CD14-positive monocyte (primary cell): ENCODE measurements at regions not wholly inside any gene's neighbourhood (a gene's known extent, or its start where the extent isn't known, plus 50 kb on each side); places are given as distances from the start of the nearest gene placed in this dataset.

Experiments used
- DNase-seq, 3 donors: peaks; one replicate each; pipeline ENCODE4 v3.0.0-alpha.2; 2011 to 2022
- H2AFZ ChIP-seq: 2 replicates; pipeline ENCODE4 v1.6.0; 2012; ENCODE audit warnings: mild to moderate bottlenecking, low read depth, low read length, inconsistent platforms; ENCODE audit not compliant: insufficient read depth, poor library complexity, severe bottlenecking
- H3K27ac ChIP-seq, 2 donors: 1 replicate in 1 of 2; 2 replicates in 1 of 2; pipeline ENCODE4 v1.5.1; 2012 to 2013; ENCODE audit warnings: low read length in 2 of 2, control low read depth in 1 of 2, inconsistent platforms in 1 of 2, low read depth in 1 of 2, mild to moderate bottlenecking in 1 of 2
- H3K27me3 ChIP-seq, 2 donors: one replicate each; pipeline versions ENCODE4 v1.6.0 to v1.6.1; 2011 to 2013; ENCODE audit warnings: low read length in 2 of 2; ENCODE audit not compliant: control insufficient read depth in 2 of 2, insufficient read depth in 2 of 2
- H3K36me3 ChIP-seq, 2 donors: replicated peaks in 1 of 2; 1 replicate in 1 of 2; 2 replicates in 1 of 2; pipeline versions ENCODE4 v1.5.1 to v1.6.1; 2012 to 2013; ENCODE audit warnings: low read length in 2 of 2, control low read depth in 1 of 2, inconsistent platforms in 1 of 2, mild to moderate bottlenecking in 1 of 2; ENCODE audit not compliant: insufficient read depth in 2 of 2, control insufficient read depth in 1 of 2
- H3K4me1 ChIP-seq, 2 donors: 1 replicate in 1 of 2; 2 replicates in 1 of 2; pipeline versions ENCODE4 v1.5.1 to v1.6.1; 2012 to 2013; ENCODE audit warnings: low read length in 2 of 2, control low read depth in 1 of 2, inconsistent platforms in 1 of 2, mild to moderate bottlenecking in 1 of 2, moderate library complexity in 1 of 2; ENCODE audit not compliant: insufficient read depth in 2 of 2, control insufficient read depth in 1 of 2
- H3K4me2 ChIP-seq: replicated peaks from 2 replicates; pipeline ENCODE3; 2012; ENCODE audit warnings: low read length, moderate library complexity, mild to moderate bottlenecking; ENCODE audit not compliant: poor library complexity, severe bottlenecking; ENCODE audit errors: extremely low read depth
- H3K4me3 ChIP-seq, 3 experiments: fragments of 200-600 bp in 1 of 3; sonication (generic) in 1 of 3; replicated peaks in 1 of 3; 1 replicate in 2 of 3; 2 replicates in 1 of 3; pipeline ENCODE4 v1.5.1; 2011 to 2013; ENCODE audit warnings: low read length in 3 of 3, mild to moderate bottlenecking in 3 of 3, control low read depth in 2 of 3, low read depth in 2 of 3, inconsistent platforms in 1 of 3, moderate library complexity in 1 of 3
- H3K79me2 ChIP-seq: 2 replicates; pipeline ENCODE4 v1.6.0; 2012; ENCODE audit warnings: mild to moderate bottlenecking, control low read depth, inconsistent platforms, low read length, moderate library complexity; ENCODE audit not compliant: insufficient read depth
- H3K9ac ChIP-seq: 2 replicates; pipeline ENCODE4 v1.6.0; 2017; ENCODE audit warnings: low read length, mild to moderate bottlenecking; ENCODE audit not compliant: insufficient read depth, poor library complexity, severe bottlenecking
- H3K9me3 ChIP-seq, 2 donors: replicated peaks in 1 of 2; 1 replicate in 1 of 2; 2 replicates in 1 of 2; pipeline versions ENCODE4 v1.5.1 to v1.6.1; 2012 to 2013; ENCODE audit warnings: low read length in 2 of 2, control low read depth in 1 of 2; ENCODE audit not compliant: control insufficient read depth in 1 of 2, insufficient read depth in 1 of 2
- H4K20me1 ChIP-seq: 2 replicates; pipeline ENCODE4 v1.6.0; 2012; ENCODE audit warnings: mild to moderate bottlenecking, low read length, control low read depth, moderate library complexity; ENCODE audit not compliant: insufficient read depth
- H3K27ac Mint-ChIP-seq, 7 donors: one replicate each; pipeline ENCODE4 v1.8.0; 2020; ENCODE audit warnings: mild to moderate bottlenecking in 7 of 7, mixed read lengths in 7 of 7, moderate library complexity in 6 of 7, inconsistent platforms in 2 of 7
- H3K27me3 Mint-ChIP-seq, 3 donors: one replicate each; pipeline ENCODE4 v1.8.0; 2021 to 2022; ENCODE audit warnings: low read depth in 3 of 3, mild to moderate bottlenecking in 3 of 3, mixed read lengths in 3 of 3, moderate library complexity in 3 of 3, inconsistent platforms in 1 of 3
- H3K36me3 Mint-ChIP-seq, 2 donors: one replicate each; pipeline ENCODE4 v1.8.0; 2020; ENCODE audit warnings: mixed read lengths in 2 of 2, inconsistent platforms in 1 of 2, mild to moderate bottlenecking in 1 of 2
- H3K4me1 Mint-ChIP-seq: one replicate; pipeline ENCODE4 v1.8.0; 2020; ENCODE audit warnings: mild to moderate bottlenecking, mixed read lengths
- H3K4me3 Mint-ChIP-seq, 2 donors: one replicate each; pipeline ENCODE4 v1.8.0; 2020; ENCODE audit warnings: mild to moderate bottlenecking in 2 of 2, mixed read lengths in 2 of 2, moderate library complexity in 1 of 2
- H3K9me3 Mint-ChIP-seq, 7 donors: one replicate each; pipeline ENCODE4 v1.8.0; 2020 to 2022; ENCODE audit warnings: mixed read lengths in 7 of 7, mild to moderate bottlenecking in 6 of 7, moderate library complexity in 6 of 7, inconsistent platforms in 2 of 7
- CTCF ChIP-seq: fragments of 200-600 bp; IDR thresholded peaks from one replicate; pipeline ENCODE4 v1.8.0; 2022; ENCODE audit warnings: antibody characterized with exemption, mild to moderate bottlenecking
- intact Hi-C, 2 donors: fragments of 100-400 bp; cut with micrococcal nuclease; formaldehyde crosslinking; loops; one replicate each; pipeline versions ENCODE4 v1.15.0 to v1.15.1; 2023

- intact Hi-C loops = no loop called here
- Histone ChIP-seq H2AFZ (no peak overlapping the region), H4K20me1 (no peaks in the 10 kb centered on the region), H3K27me3 (no peaks in the 10 kb centered on the region), H3K4me2 (no peak overlapping the region), H3K9me3 (no peaks in the 10 kb centered on the region), H3K9ac (no peak overlapping the region), H3K27ac (no peak overlapping the region), H3K36me3 (no peaks in the 10 kb centered on the region), H3K4me1 (no peaks in the 10 kb centered on the region), H3K4me3 (no peak overlapping the region), H3K79me2 (no peaks in the 10 kb centered on the region)
- Mint-ChIP-seq H3K27ac (no peak overlapping the region), H3K27me3 (no peaks in the 10 kb centered on the region), H3K9me3 (peaks cover 0 to 4% (median 1%) of the 10 kb centered on the region in 7 donors), H3K4me3 (no peak overlapping the region), H3K4me1 (no peaks in the 10 kb centered on the region), H3K36me3 (no peaks in the 10 kb centered on the region)
- no peak for DNase-seq
- TF ChIP-seq CTCF = no peak
Observed at GRCh38 chr4:124037236-124037635, 640.6 kb downstream of the SPRY1 start.

GRCh38 chr4:124044330-124044729 is 647.7 kb downstream of the SPRY1 start:
- Histone ChIP-seq H3K4me1 (no peaks in the 10 kb centered on the region), H3K27ac (no peak overlapping the region), H3K9ac (no peak overlapping the region), H2AFZ (no peak overlapping the region), H3K4me3 (no peak overlapping the region), H3K27me3 (no peaks in the 10 kb centered on the region), H3K4me2 (no peak overlapping the region), H3K9me3 (peaks cover 0 to 7% of the 10 kb centered on the region in 2 donors), H4K20me1 (no peaks in the 10 kb centered on the region), H3K36me3 (no peaks in the 10 kb centered on the region), H3K79me2 (no peaks in the 10 kb centered on the region)
- Mint-ChIP-seq H3K27ac (no peak overlapping the region), H3K4me1 (no peaks in the 10 kb centered on the region), H3K36me3 (no peaks in the 10 kb centered on the region), H3K27me3 (peaks cover 0 to 2% (median 0%) of the 10 kb centered on the region in 3 donors), H3K4me3 (no peak overlapping the region), H3K9me3 (peaks cover 2 to 16% (median 4%) of the 10 kb centered on the region in 7 donors)
- no peak for TF ChIP-seq CTCF
- DNase-seq = no peak
- intact Hi-C loops = no loop called here
